Adrenal gland (tissue), 9 donors: ENCODE measurements at regions not wholly inside any gene's neighbourhood (a gene's known extent, or its start where the extent isn't known, plus 50 kb on each side); places are given as distances from the start of the nearest gene placed in this dataset.

Source experiments
- DNase-seq, 7 donors: peaks; one replicate each; pipeline ENCODE4 v3.0.0-alpha.2; 2019 to 2020
- H3K27ac ChIP-seq, 5 donors: fragments of 200-600 bp; sonication (generic) in 4 of 5; 1 replicate in 3 of 5; 2 replicates in 2 of 5; pipeline versions ENCODE4 v1.5.1 to v1.8.0; 2016 to 2020; ENCODE audit warnings: mild to moderate bottlenecking in 1 of 5
- H3K27me3 ChIP-seq: fragments of 200-600 bp; 2 replicates; pipeline ENCODE4 v1.8.0; 2021
- H3K36me3 ChIP-seq, 2 donors: fragments of 200-600 bp; replicated peaks in 1 of 2; 1 replicate in 1 of 2; 2 replicates in 1 of 2; pipeline versions ENCODE4 v1.5.1 to v1.8.0; 2018 to 2022
- H3K4me1 ChIP-seq, 2 donors: fragments of 200-600 bp; replicated peaks in 1 of 2; 1 replicate in 1 of 2; 2 replicates in 1 of 2; pipeline versions ENCODE4 v1.5.1 to v1.8.0; 2018 to 2021
- H3K4me3 ChIP-seq, 4 donors: fragments of 200-600 bp; sonication (generic) in 3 of 4; one replicate each; pipeline ENCODE4 v1.5.1; 2016 to 2018
- H3K9me3 ChIP-seq, 3 donors: fragments of 200-600 bp; sonication (generic) in 1 of 3; replicated peaks in 1 of 3; 1 replicate in 2 of 3; 2 replicates in 1 of 3; pipeline versions ENCODE4 v1.5.1 to v1.8.0; 2016 to 2021
- CTCF ChIP-seq, 6 experiments: fragments of 450-650 bp in 4 of 6; fragments of 200-600 bp in 2 of 6; sonication (generic) in 1 of 6; IDR thresholded peaks; 1 replicate in 5 of 6; 2 replicates in 1 of 6; pipeline versions ENCODE4 v1.5.1 to v1.8.0; 2016 to 2021; ENCODE audit warnings: antibody characterized with exemption in 6 of 6, mild to moderate bottlenecking in 2 of 6, moderate library complexity in 1 of 6
- POLR2A ChIP-seq, 2 donors: fragments of 450-650 bp; IDR thresholded peaks; one replicate each; pipeline ENCODE4 v1.6.1; 2017; ENCODE audit warnings: antibody characterized with exemption in 2 of 2, mild to moderate bottlenecking in 2 of 2, moderate library complexity in 1 of 2
- WGBS, 4 donors: extraction: QIAGEN DNeasy Blood & Tissue Kit in 2 of 4; methylation state at CpG; one replicate each; pipeline versions ENCODE4 v1.1.5 to v1.1.7; 2013 to 2017; 5-methylcytosine and 5-hydroxymethylcytosine counted together
- intact Hi-C, 2 donors: fragments of 100-400 bp; cut with DNase I; formaldehyde crosslinking; loops; one replicate each; pipeline versions ENCODE4 v1.14.1 to v1.15.0; 2022 to 2023
- donor health status: healthy with polysubstance abuse.
- donor health status: Bipolar disorder and iron deficiency.
- donor health status: DM: yes; HTN: yes; CAD: no.
- donor health status: DM: no; HTN: no; CAD: no.
- donor health status: DM: no; HTN: no; CAD: no.

DNA sequence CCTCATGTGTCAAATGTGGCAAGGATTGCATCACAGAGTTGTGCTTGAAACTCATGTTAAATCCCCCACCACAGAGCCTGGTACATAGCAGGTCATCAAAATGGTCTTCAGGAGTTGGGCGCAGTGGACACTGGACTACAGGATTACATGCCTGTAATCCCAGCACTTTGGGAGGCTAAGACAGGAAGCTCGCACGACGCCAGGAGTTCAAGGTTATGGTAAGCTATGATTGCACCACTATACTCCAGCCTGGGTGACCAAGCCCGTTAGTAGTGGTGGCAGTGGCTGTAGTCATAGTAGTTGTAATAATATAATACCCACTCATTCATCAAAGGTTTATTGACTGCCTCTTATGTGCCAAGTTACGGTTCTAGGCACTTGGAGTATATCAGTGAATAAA is 123.4 kb upstream of the IRF2BP2 start:
- DNase-seq = no peak

DNA sequence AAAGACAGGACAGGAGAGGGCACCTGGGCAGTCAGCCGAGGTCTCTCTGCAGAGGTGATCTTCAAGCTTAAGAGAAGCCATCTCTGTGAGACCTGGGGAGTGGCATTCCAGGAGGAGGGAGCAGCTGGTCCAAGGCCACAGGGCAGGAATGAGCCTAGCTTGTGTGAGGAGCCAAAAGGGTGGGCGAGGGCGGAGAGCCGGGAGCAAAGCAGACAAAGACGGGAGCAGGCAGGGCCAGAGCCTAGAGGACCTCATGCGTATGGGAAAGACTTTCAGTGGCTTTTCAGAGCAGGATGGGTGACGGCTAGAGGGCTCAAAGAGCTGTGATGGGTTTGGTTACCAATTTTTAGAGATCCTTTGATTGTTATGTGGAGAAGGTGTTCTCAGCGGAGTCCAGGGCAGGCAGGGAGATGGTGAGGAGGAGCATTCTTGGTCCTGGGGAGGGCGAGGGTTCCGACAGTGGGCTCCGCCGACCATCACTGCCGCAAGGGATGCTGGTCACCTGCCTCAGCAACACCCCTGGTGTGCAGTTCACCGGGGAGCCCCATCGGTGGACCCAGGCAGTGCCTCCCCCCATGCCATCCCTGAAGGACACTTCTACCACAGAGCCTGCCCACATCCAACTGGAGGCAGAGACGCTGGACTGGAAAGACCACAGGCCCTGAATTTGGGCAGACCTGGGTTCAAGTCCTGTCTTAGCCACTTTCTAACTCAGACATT is 122.9 kb upstream of the IRF2BP2 start:
- Histone ChIP-seq H3K9me3 (no peaks in the 10 kb centered on the region), H3K4me3 (no peak overlapping the region), H3K27me3 (no peaks in the 10 kb centered on the region), H3K27ac (no peak overlapping the region), H3K4me1 (peaks cover 0 to 5% of the 10 kb centered on the region in 2 donors), H3K36me3 (no peaks in the 10 kb centered on the region)
- intact Hi-C loops = loop anchor here in 1 of 2 donors (10.0 kb wide), 1 partner anchor 352 kb away; no protein-coding TSS in a partner anchor
- no peak for TF ChIP-seq CTCF (IDR thresholded peaks at IDR 0.05)
- no peak for TF ChIP-seq POLR2A (IDR thresholded peaks at IDR 0.05)
- 94 to 97% (median 96%) methylated on average over 13 to 16 of the region's 16 CpGs for WGBS, 4 donors
- DNase-seq = no peak

More for the DNA sequence above, 123.4 kb upstream of the IRF2BP2 start:
- H3K36me3 ChIP-seq = no peaks in the 10 kb centered on the region
- TF ChIP-seq POLR2A (IDR thresholded peaks at IDR 0.05) (no peak), CTCF (IDR thresholded peaks at IDR 0.05) (no peak)
- H3K4me1 ChIP-seq = peaks cover 0 to 5% of the 10 kb centered on the region in 2 donors
- no peaks in the 10 kb centered on the region for H3K9me3 ChIP-seq
- no peak overlapping the region for H3K4me3 ChIP-seq
- no peaks in the 10 kb centered on the region for H3K27me3 ChIP-seq
- WGBS, 4 donors = 62 to 68% (median 64%) methylated on average over 6 of the region's 6 CpGs
- no peak overlapping the region for H3K27ac ChIP-seq
- intact Hi-C loops = loop anchor here in 1 of 2 donors (10.0 kb wide), 1 partner anchor 351 kb away; no protein-coding TSS in a partner anchor

DNA sequence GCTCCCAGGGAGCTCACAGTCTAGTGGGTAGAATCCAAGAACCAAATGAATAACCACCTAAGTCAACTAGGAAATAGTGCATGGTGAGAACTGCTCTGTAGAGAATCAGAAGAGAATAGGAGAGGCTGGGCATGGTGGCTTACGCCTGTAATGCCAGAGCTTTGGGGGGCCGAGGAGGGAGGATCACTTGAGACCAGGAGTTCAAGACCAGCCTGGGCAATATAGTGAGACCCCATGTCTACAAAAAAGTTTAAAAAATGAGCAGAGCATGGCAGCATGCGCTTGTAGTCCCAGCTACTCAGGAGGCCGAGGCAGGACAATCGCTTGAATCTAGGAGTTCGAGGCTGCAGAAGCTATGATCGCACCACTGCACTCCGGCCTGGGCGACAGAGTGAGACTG is 122.3 kb upstream of the IRF2BP2 start:
- H3K27me3 ChIP-seq = no peaks in the 10 kb centered on the region
- no peaks in the 10 kb centered on the region for H3K36me3 ChIP-seq
- H3K27ac ChIP-seq = no peak overlapping the region
- TF ChIP-seq POLR2A (IDR thresholded peaks at IDR 0.05) = no peak
- no peak for TF ChIP-seq CTCF (IDR thresholded peaks at IDR 0.05)
- H3K4me3 ChIP-seq = no peak overlapping the region
- 90 to 97% (median 96%) methylated on average over 3 to 9 of the region's 9 CpGs for whole genome bisulfite sequencing, 4 donors
- intact Hi-C loops = loop anchor here in 1 of 2 donors (10.0 kb wide), 1 partner anchor 353 kb away; no protein-coding TSS in a partner anchor
- no peaks in the 10 kb centered on the region for H3K9me3 ChIP-seq
- no peak for DNase-seq
- peaks cover 2 to 10% of the 10 kb centered on the region in 2 donors for H3K4me1 ChIP-seq

- Histone ChIP-seq H3K9me3 (no peaks in the 10 kb centered on the region), H3K27me3 (no peaks in the 10 kb centered on the region), H3K36me3 (no peaks in the 10 kb centered on the region), H3K27ac (no peak overlapping the region), H3K4me1 (peaks cover 5 to 17% of the 10 kb centered on the region in 2 donors), H3K4me3 (no peak overlapping the region)
- 77 to 83% (median 81%) methylated on average over 9 to 10 of the region's 10 CpGs for WGBS, 4 donors
- TF ChIP-seq POLR2A (IDR thresholded peaks at IDR 0.05) (no peak), CTCF (IDR thresholded peaks at IDR 0.05) (no peak)
- DNase-seq = no peak
- intact Hi-C loops = loop anchor here in 1 of 2 donors (10.0 kb wide), 1 partner anchor 353 kb away; no protein-coding TSS in a partner anchor
Measured at GRCh38 chr1:234731569-234732085, 121.6 kb upstream of the IRF2BP2 start.
